Glutamatergic neuron (in vitro differentiated cells): ENCODE measurements at regions not wholly inside any gene's neighbourhood (a gene's known extent, or its start where the extent isn't known, plus 50 kb on each side); places are given as distances from the start of the nearest gene placed in this dataset.

Experiments used
- DNase-seq: peaks from one replicate; pipeline ENCODE4 v3.0.0; 2022
- H3K27ac Mint-ChIP-seq: one replicate; pipeline ENCODE4 v1.8.0; 2020; ENCODE audit warnings: mild to moderate bottlenecking, mixed read lengths, inconsistent platforms; ENCODE audit not compliant: unreplicated experiment
- H3K27me3 Mint-ChIP-seq: one replicate; pipeline ENCODE4 v1.8.0; 2020; ENCODE audit warnings: mild to moderate bottlenecking, moderate library complexity, mixed read lengths, inconsistent platforms; ENCODE audit not compliant: unreplicated experiment
- H3K36me3 Mint-ChIP-seq: one replicate; pipeline ENCODE4 v1.8.0; 2020; ENCODE audit warnings: mild to moderate bottlenecking, mixed read lengths, inconsistent platforms; ENCODE audit not compliant: unreplicated experiment
- H3K4me1 Mint-ChIP-seq: one replicate; pipeline ENCODE4 v1.8.0; 2020; ENCODE audit warnings: mild to moderate bottlenecking, low read depth, mixed read lengths, inconsistent platforms; ENCODE audit not compliant: unreplicated experiment
- H3K4me3 Mint-ChIP-seq: one replicate; pipeline ENCODE4 v1.8.0; 2020; ENCODE audit warnings: mild to moderate bottlenecking, mixed read lengths, inconsistent platforms; ENCODE audit not compliant: unreplicated experiment
- H3K9me3 Mint-ChIP-seq: one replicate; pipeline ENCODE4 v1.8.0; 2020; ENCODE audit warnings: mild to moderate bottlenecking, moderate library complexity, mixed read lengths, inconsistent platforms; ENCODE audit not compliant: unreplicated experiment
- TF ChIP-seq, protein P1 (sequence below): fragments of 200-600 bp; sonication (generic); IDR thresholded peaks from one replicate; pipeline ENCODE4 v1.5.0; 2021; ENCODE audit not compliant: partially characterized antibody, unreplicated experiment

DNA sequence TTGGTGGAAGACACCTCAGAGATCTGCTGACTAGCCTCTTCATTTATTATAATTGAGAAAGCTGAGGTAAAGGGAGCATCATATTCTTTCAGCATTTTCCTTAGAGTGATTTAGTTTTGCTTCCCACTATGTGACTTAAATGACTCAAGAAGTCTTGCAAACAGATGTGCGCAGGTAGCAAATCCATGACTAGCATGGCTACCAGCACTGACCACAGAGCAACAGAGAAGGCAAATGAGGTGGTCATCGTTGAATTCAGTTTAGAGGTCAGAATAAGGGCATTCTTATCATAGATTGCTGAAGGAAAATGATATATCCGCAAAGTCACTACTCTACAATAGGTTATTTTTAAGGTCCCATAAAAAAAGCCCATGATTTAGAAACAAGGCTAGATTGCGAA, 162.2 kb downstream of the PIK3R1 start:
- DNase-seq: no peak

DNA sequence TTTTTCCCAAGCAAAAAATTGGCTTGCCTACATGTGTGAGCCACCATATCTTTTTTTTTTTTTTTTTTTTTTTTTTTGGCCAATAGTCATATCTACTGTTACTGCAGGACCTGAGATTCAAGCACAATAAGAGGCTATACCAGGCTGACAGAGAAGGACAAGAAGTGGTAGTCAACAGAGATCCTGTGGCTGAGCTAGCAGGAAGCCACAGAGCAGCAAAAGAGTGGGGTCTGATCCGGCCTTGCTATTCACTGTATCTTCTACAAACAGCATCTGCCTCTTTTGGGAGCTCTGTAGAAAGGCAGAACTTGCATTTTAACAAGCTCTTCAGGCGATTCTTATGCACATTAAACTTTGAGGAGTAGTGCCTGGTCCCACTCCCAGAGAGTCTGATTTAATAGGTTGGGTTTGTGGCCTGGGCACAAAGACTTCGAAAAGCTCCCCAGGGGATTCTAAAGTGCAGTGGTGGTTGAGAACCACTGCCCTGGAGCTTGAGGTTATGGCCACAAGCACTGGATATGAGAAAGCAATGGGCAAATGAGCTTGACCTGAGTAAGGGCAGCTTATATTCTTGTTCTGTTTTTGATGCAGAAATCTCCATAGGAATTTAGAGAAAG, 162.8 kb downstream of the PIK3R1 start:
- TF ChIP-seq, protein P1, sequence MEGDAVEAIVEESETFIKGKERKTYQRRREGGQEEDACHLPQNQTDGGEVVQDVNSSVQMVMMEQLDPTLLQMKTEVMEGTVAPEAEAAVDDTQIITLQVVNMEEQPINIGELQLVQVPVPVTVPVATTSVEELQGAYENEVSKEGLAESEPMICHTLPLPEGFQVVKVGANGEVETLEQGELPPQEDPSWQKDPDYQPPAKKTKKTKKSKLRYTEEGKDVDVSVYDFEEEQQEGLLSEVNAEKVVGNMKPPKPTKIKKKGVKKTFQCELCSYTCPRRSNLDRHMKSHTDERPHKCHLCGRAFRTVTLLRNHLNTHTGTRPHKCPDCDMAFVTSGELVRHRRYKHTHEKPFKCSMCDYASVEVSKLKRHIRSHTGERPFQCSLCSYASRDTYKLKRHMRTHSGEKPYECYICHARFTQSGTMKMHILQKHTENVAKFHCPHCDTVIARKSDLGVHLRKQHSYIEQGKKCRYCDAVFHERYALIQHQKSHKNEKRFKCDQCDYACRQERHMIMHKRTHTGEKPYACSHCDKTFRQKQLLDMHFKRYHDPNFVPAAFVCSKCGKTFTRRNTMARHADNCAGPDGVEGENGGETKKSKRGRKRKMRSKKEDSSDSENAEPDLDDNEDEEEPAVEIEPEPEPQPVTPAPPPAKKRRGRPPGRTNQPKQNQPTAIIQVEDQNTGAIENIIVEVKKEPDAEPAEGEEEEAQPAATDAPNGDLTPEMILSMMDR: no peak
- Mint-ChIP-seq H3K27me3 (peaks cover 2% of the 10 kb centered on the region), H3K9me3 (peaks cover 2% of the 10 kb centered on the region), H3K4me1 (peaks cover 11% of the 10 kb centered on the region), H3K4me3 (no peak overlapping the region), H3K36me3 (no peaks in the 10 kb centered on the region), H3K27ac (no peak overlapping the region)
- DNase-seq: no peak

More for the DNA sequence above, 162.2 kb downstream of the PIK3R1 start:
- Mint-ChIP-seq H3K27ac (no peak overlapping the region), H3K4me1 (peaks cover 11% of the 10 kb centered on the region), H3K27me3 (peaks cover 2% of the 10 kb centered on the region), H3K36me3 (no peaks in the 10 kb centered on the region), H3K9me3 (peaks cover 4% of the 10 kb centered on the region), H3K4me3 (no peak overlapping the region)
- TF ChIP-seq, protein P1: no peak

DNA sequence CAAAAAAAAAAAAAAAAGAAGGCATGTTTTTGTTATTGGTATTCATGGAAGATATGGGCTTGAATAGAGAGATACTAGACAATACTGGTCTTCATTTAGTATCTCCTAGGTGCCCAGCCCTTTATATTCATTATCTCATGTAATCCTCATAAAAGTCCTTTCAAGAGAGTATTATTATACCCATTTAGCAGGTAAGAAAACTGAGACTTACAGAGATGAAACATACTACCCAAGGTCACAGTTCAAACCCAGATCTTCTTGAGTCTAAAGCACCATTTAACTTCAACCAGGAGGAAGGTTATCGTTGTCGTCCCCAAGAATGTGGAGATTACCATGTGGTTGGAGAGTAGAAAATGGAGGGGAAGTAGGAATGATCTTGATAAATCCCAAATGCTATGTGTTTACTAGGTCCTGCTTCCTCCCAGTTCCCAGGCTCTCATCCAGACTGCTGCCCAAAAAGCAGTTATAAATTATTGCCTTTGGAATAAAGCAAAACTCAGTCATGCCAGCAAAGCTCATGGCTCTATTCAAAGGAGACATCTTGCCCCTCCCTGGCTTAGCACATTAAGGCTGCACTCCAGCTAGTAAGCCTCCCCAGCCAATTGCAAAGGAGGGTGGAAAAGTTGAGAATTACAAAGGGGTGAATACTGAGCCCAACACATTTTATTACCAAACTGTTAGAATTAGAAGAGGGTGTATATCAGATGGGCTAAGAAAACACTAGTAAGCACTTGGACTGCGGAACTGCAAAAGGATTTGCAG, 163.9 kb downstream of the PIK3R1 start:
- H3K36me3 Mint-ChIP-seq: no peaks in the 10 kb centered on the region
- no peak overlapping the region for H3K27ac Mint-ChIP-seq
- H3K9me3 Mint-ChIP-seq: no peaks in the 10 kb centered on the region
- H3K4me3 Mint-ChIP-seq: no peak overlapping the region
- no peak for DNase-seq
- peaks cover 2% of the 10 kb centered on the region for H3K27me3 Mint-ChIP-seq
- peaks cover 11% of the 10 kb centered on the region for H3K4me1 Mint-ChIP-seq
- TF ChIP-seq, protein P1: no peak

DNA sequence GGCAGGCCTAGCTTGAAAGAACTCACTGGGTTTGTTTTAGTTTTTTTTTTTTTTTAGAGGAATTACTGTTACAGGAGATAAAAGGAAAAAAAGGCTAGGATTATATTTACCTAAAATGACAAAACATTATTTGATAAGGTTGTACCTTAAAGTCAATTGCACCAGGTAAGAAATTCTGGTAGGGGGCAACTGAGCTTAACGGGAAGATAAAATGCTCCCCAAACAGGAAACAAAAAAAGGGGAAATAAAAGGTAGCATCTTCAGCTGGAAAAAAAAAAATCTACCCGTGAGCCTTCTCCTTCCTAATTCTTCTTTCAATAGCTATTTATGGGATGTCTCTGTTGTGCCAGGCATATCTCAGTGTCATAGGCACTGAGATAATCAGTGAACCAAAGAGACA, 164.5 kb downstream of the PIK3R1 start:
- DNase-seq: no peak
- H3K9me3 Mint-ChIP-seq: no peaks in the 10 kb centered on the region
- peaks cover 11% of the 10 kb centered on the region for H3K4me1 Mint-ChIP-seq
- no peak overlapping the region for H3K27ac Mint-ChIP-seq
- TF ChIP-seq, protein P1: no peak
- H3K36me3 Mint-ChIP-seq: no peaks in the 10 kb centered on the region
- H3K4me3 Mint-ChIP-seq: no peak overlapping the region
- peaks cover 2% of the 10 kb centered on the region for H3K27me3 Mint-ChIP-seq

DNA sequence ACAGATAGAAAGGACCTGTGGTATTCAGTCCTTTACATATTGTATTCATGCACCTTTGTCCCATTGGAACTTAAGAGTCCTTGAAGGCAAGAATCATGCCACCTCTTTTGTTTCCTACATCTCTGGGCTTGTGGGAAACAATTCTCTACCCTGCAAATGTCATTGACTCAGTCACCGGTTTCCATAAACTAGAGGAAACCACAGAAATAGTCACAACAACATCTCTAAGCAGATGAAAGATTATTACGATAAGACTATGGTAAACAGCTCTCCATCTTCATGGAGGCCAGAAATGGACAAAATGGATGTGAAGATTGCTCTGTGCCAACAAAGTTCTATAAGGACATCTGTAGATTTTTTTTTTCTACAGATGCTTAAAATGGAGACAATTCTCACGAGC, 165.5 kb downstream of the PIK3R1 start:
- peaks cover 3% of the 10 kb centered on the region for H3K4me1 Mint-ChIP-seq
- no peaks in the 10 kb centered on the region for H3K36me3 Mint-ChIP-seq
- DNase-seq: no peak
- no peak overlapping the region for H3K27ac Mint-ChIP-seq
- no peak overlapping the region for H3K4me3 Mint-ChIP-seq
- TF ChIP-seq, protein P1: no peak
- H3K9me3 Mint-ChIP-seq: no peaks in the 10 kb centered on the region
- peaks cover 2% of the 10 kb centered on the region for H3K27me3 Mint-ChIP-seq
